ENCODE measurements at regions not wholly inside any gene's neighbourhood (a gene's known extent, or its start where the extent isn't known, plus 50 kb on each side); places are given as distances from the start of the nearest gene placed in this dataset.

DNA sequence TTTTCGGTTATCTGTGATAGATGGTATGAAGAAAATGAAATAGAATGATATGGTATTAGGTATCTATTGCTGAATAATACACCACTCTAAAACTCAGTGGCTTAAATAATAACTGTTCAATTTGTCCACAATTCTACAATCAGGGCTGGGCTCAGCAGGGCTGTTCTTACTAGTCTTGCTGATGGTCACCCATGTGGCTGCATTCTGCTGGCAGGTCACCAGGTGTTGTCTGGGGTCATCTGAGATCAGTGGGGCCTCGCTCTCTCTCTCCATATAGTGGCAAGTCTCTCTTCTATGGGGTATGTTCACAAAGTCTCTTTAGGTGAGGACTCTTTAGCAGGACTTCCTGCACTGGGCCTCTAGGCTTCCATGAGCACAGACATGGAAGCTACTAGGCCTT, 130.4 kb upstream of the SORCS3 start:
- TF ChIP-seq, protein P1, sequence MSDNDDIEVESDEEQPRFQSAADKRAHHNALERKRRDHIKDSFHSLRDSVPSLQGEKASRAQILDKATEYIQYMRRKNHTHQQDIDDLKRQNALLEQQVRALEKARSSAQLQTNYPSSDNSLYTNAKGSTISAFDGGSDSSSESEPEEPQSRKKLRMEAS (IDR thresholded peaks at IDR 0.05; ENCODE audit: low read depth, low read length): no peak
- TF ChIP-seq POLR2AphosphoS5 (IDR thresholded peaks at IDR 0.05; ENCODE audit: low read length): no peak
- TF ChIP-seq, protein P2, sequence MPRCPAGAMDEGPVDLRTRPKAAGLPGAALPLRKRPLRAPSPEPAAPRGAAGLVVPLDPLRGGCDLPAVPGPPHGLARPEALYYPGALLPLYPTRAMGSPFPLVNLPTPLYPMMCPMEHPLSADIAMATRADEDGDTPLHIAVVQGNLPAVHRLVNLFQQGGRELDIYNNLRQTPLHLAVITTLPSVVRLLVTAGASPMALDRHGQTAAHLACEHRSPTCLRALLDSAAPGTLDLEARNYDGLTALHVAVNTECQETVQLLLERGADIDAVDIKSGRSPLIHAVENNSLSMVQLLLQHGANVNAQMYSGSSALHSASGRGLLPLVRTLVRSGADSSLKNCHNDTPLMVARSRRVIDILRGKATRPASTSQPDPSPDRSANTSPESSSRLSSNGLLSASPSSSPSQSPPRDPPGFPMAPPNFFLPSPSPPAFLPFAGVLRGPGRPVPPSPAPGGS (IDR thresholded peaks at IDR 0.05; ENCODE audit: borderline replicate concordance, insufficient read depth, low read depth, low read length, poor library complexity, severe bottlenecking): no peak
- TF ChIP-seq FOXK2 (IDR thresholded peaks at IDR 0.05): no peak
- TF ChIP-seq, protein P3, sequence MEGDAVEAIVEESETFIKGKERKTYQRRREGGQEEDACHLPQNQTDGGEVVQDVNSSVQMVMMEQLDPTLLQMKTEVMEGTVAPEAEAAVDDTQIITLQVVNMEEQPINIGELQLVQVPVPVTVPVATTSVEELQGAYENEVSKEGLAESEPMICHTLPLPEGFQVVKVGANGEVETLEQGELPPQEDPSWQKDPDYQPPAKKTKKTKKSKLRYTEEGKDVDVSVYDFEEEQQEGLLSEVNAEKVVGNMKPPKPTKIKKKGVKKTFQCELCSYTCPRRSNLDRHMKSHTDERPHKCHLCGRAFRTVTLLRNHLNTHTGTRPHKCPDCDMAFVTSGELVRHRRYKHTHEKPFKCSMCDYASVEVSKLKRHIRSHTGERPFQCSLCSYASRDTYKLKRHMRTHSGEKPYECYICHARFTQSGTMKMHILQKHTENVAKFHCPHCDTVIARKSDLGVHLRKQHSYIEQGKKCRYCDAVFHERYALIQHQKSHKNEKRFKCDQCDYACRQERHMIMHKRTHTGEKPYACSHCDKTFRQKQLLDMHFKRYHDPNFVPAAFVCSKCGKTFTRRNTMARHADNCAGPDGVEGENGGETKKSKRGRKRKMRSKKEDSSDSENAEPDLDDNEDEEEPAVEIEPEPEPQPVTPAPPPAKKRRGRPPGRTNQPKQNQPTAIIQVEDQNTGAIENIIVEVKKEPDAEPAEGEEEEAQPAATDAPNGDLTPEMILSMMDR (IDR thresholded peaks at IDR 0.05 in 2 of 3, conservative IDR thresholded peaks at IDR 0.05 in 1 of 3; ENCODE audit: control insufficient read depth in 2 of 3, extremely low read depth in 1 of 3, insufficient read depth in 1 of 3, low read depth in 3 of 3, low read length in 3 of 3): no peak
- no peak for TF ChIP-seq SMARCA5 (IDR thresholded peaks at IDR 0.05)
- TF ChIP-seq ATF7 (IDR thresholded peaks at IDR 0.05; ENCODE audit: low read depth): no peak
- TF ChIP-seq TCF12 (IDR thresholded peaks at IDR 0.05; ENCODE audit: low read depth, low read length): no peak

All from GM12878 (cell line).